SU-DHL-6 (cell line): ENCODE measurements at regions not wholly inside any gene's neighbourhood (a gene's known extent, or its start where the extent isn't known, plus 50 kb on each side); places are given as distances from the start of the nearest gene placed in this dataset.

Source experiments
- H2AFZ ChIP-seq: fragments of 200-600 bp; sonication (generic); 2 replicates; pipeline ENCODE4 v1.6.1; 2014; ENCODE audit warnings: low read depth, mild to moderate bottlenecking, moderate library complexity, mixed read lengths, antibody characterized with exemption, low read length; ENCODE audit not compliant: severe bottlenecking
- H3F3A ChIP-seq: fragments of 200-600 bp; shearing (Covaris generic); 2 replicates; pipeline ENCODE4 v1.6.0; 2016; ENCODE audit warnings: antibody characterized with exemption, mild to moderate bottlenecking; ENCODE audit not compliant: insufficient read depth
- H3K27ac ChIP-seq: fragments of 200-600 bp; sonication (generic); 2 replicates; pipeline ENCODE4 v1.5.1; 2016; ENCODE audit warnings: low read depth, mild to moderate bottlenecking, low read length, moderate library complexity, mixed read lengths
- H3K27me3 ChIP-seq: fragments of 200-600 bp; sonication (generic), shearing (Covaris generic); 2 replicates; pipeline ENCODE4 v1.6.0; 2014; ENCODE audit warnings: mild to moderate bottlenecking, low read length
- H3K36me3 ChIP-seq: fragments of 200-600 bp; sonication (generic); 2 replicates; pipeline ENCODE4 v1.6.1; 2014; ENCODE audit warnings: mild to moderate bottlenecking, low read length, mixed read lengths
- H3K4me2 ChIP-seq: fragments of 300-600, 200-600 bp; shearing (Covaris generic), sonication (generic); 2 replicates; pipeline ENCODE4 v1.6.0; 2014; ENCODE audit warnings: low read length, low read depth, mild to moderate bottlenecking; ENCODE audit not compliant: poor library complexity, severe bottlenecking
- H3K4me3 ChIP-seq: fragments of 200-600 bp; sonication (generic); 2 replicates; pipeline ENCODE4 v1.5.1; 2014; ENCODE audit warnings: antibody characterized with exemption, low read length, mild to moderate bottlenecking, mixed read lengths; ENCODE audit not compliant: insufficient read depth, poor library complexity, severe bottlenecking
- H3K79me2 ChIP-seq: fragments of 200-600 bp; sonication (generic); 2 replicates; pipeline ENCODE4 v1.6.1; 2014; ENCODE audit warnings: mild to moderate bottlenecking, low read length, moderate library complexity; ENCODE audit not compliant: insufficient read depth
- H3K9ac ChIP-seq: fragments of 200-600 bp; sonication (generic); 2 replicates; pipeline ENCODE4 v1.7.0; 2014; ENCODE audit warnings: mild to moderate bottlenecking, low read length
- H3K9me2 ChIP-seq: fragments of 200-600 bp; sonication (generic); replicated peaks from 2 replicates; pipeline ENCODE4 v1.6.1; 2014; ENCODE audit warnings: low read length; ENCODE audit not compliant: insufficient read depth
- H3K9me3 ChIP-seq: fragments of 200-600 bp; sonication (generic); 2 replicates; pipeline ENCODE4 v1.6.1; 2014; ENCODE audit warnings: low read length, mixed read lengths; ENCODE audit not compliant: insufficient read depth
- H4K20me1 ChIP-seq: fragments of 200-600 bp; sonication (generic); 2 replicates; pipeline ENCODE4 v1.6.1; 2014; ENCODE audit warnings: low read depth, mild to moderate bottlenecking, antibody characterized with exemption, low read length, moderate library complexity, mixed read lengths
- EZH2phosphoT487 ChIP-seq: fragments of 200-600 bp; sonication (generic), shearing (Covaris generic); conservative IDR thresholded peaks from 2 replicates; pipeline ENCODE4 v1.6.1; 2018; ENCODE audit warnings: mild to moderate bottlenecking, antibody characterized with exemption, low read length, moderate library complexity, mixed read lengths
- TF ChIP-seq, protein P1 (sequence below): fragments of 200-600 bp; sonication (generic); IDR thresholded peaks from one replicate; pipeline ENCODE4 v1.5.1; 2017; ENCODE audit warnings: antibody characterized with exemption, mild to moderate bottlenecking, low read length, moderate library complexity; ENCODE audit not compliant: insufficient read depth, poor library complexity, severe bottlenecking

- no peak overlapping the region for H2AFZ ChIP-seq
- no peak overlapping the region for H3K27ac ChIP-seq
- no peaks in the 10 kb centered on the region for H3K79me2 ChIP-seq
- no peaks in the 10 kb centered on the region for H4K20me1 ChIP-seq
- no peaks in the 10 kb centered on the region for H3K9me3 ChIP-seq
- TF ChIP-seq EZH2phosphoT487, result no peak
- TF ChIP-seq, protein P1, sequence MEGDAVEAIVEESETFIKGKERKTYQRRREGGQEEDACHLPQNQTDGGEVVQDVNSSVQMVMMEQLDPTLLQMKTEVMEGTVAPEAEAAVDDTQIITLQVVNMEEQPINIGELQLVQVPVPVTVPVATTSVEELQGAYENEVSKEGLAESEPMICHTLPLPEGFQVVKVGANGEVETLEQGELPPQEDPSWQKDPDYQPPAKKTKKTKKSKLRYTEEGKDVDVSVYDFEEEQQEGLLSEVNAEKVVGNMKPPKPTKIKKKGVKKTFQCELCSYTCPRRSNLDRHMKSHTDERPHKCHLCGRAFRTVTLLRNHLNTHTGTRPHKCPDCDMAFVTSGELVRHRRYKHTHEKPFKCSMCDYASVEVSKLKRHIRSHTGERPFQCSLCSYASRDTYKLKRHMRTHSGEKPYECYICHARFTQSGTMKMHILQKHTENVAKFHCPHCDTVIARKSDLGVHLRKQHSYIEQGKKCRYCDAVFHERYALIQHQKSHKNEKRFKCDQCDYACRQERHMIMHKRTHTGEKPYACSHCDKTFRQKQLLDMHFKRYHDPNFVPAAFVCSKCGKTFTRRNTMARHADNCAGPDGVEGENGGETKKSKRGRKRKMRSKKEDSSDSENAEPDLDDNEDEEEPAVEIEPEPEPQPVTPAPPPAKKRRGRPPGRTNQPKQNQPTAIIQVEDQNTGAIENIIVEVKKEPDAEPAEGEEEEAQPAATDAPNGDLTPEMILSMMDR, result no peak
- no peaks in the 10 kb centered on the region for H3K9me2 ChIP-seq
- H3K4me2 ChIP-seq, result no peak overlapping the region
- H3K9ac ChIP-seq, result no peak overlapping the region
- no peaks in the 10 kb centered on the region for H3K36me3 ChIP-seq
- no peak overlapping the region for H3K4me3 ChIP-seq
- H3K27me3 ChIP-seq, result no peaks in the 10 kb centered on the region
- no peaks in the 10 kb centered on the region for H3F3A ChIP-seq
Observed at GRCh38 chr12:40597133-40597532, 95.1 kb upstream of the CNTN1 start.

- no peak overlapping the region for H3K4me2 ChIP-seq
- no peak overlapping the region for H3K4me3 ChIP-seq
- no peak overlapping the region for H3K27ac ChIP-seq
- no peak overlapping the region for H2AFZ ChIP-seq
- H4K20me1 ChIP-seq, result no peaks in the 10 kb centered on the region
- H3K36me3 ChIP-seq, result no peaks in the 10 kb centered on the region
- no peaks in the 10 kb centered on the region for H3K9me2 ChIP-seq
- H3K9me3 ChIP-seq, result no peaks in the 10 kb centered on the region
- H3K27me3 ChIP-seq, result no peaks in the 10 kb centered on the region
- TF ChIP-seq, protein P1, result no peak
- no peak for TF ChIP-seq EZH2phosphoT487
- H3F3A ChIP-seq, result no peaks in the 10 kb centered on the region
- no peak overlapping the region for H3K9ac ChIP-seq
- no peaks in the 10 kb centered on the region for H3K79me2 ChIP-seq
Observed at GRCh38 chr12:40598073-40598472, 94.2 kb upstream of the CNTN1 start.

DNA sequence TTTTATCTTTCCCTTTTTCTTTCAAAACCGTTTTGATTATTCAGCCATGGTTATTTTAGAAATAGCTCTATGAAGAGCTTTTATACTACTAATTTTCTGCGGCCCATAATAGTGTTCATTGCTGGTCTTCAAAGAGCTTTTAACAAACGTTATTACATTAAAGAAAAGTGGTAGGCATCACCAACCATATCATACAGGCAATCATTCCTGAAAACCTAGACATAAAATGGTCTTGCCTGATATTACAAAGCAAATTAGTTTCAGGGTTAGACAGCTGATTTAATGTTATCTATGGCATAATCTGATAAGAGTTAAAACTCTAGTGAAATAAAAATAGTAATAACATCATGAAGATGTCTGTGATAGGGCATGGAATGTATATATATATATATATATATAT, 89.7 kb upstream of the CNTN1 start:
- Histone ChIP-seq H3K4me3 (no peak overlapping the region), H3F3A (no peaks in the 10 kb centered on the region), H3K9me3 (no peaks in the 10 kb centered on the region), H3K27ac (no peak overlapping the region), H3K4me2 (no peak overlapping the region), H2AFZ (no peak overlapping the region), H4K20me1 (no peaks in the 10 kb centered on the region), H3K36me3 (no peaks in the 10 kb centered on the region), H3K27me3 (no peaks in the 10 kb centered on the region), H3K79me2 (no peaks in the 10 kb centered on the region), H3K9ac (no peak overlapping the region), H3K9me2 (no peaks in the 10 kb centered on the region)
- no peak for TF ChIP-seq EZH2phosphoT487
- TF ChIP-seq, protein P1, result no peak
